ENCODE measurements at regions not wholly inside any gene's neighbourhood (a gene's known extent, or its start where the extent isn't known, plus 50 kb on each side); places are given as distances from the start of the nearest gene placed in this dataset.

GRCh38 chr2:176614049-176614448 is 344.8 kb downstream of the MTX2 start:
- no peak overlapping the region for H3K27ac Mint-ChIP-seq
- no peak for DNase-seq (ENCODE audit: extremely low spot score, unreplicated experiment)
- no peaks in the 10 kb centered on the region for H3K9me3 Mint-ChIP-seq

GRCh38 chr2:176614930-176615329 is 345.7 kb downstream of the MTX2 start:
- H3K36me3 Mint-ChIP-seq = no peaks in the 10 kb centered on the region
- no peak for DNase-seq (ENCODE audit: extremely low spot score, unreplicated experiment)
- peaks cover 38% of the 10 kb centered on the region for H3K27me3 Mint-ChIP-seq
- no peak overlapping the region for H3K4me3 Mint-ChIP-seq
- H3K27ac Mint-ChIP-seq = no peak overlapping the region
- no peaks in the 10 kb centered on the region for H3K9me3 Mint-ChIP-seq
- TF ChIP-seq CTCF (conservative IDR thresholded peaks at IDR 0.05) = no peak
- H3K4me1 Mint-ChIP-seq (ENCODE audit: unreplicated experiment) = peaks cover 14% of the 10 kb centered on the region

More at GRCh38 chr2:176614049-176614448, 344.8 kb downstream of the MTX2 start:
- Mint-ChIP-seq H3K36me3 (no peaks in the 10 kb centered on the region), H3K4me1 (ENCODE audit: unreplicated experiment) (peaks cover 14% of the 10 kb centered on the region), H3K27me3 (peaks cover 30% of the 10 kb centered on the region), H3K4me3 (no peak overlapping the region)
- TF ChIP-seq CTCF (conservative IDR thresholded peaks at IDR 0.05) = no peak

- Mint-ChIP-seq H3K9me3 (no peaks in the 10 kb centered on the region), H3K36me3 (no peaks in the 10 kb centered on the region), H3K4me3 (no peak overlapping the region), H3K27ac (no peak overlapping the region), H3K4me1 (ENCODE audit: unreplicated experiment) (peaks cover 8% of the 10 kb centered on the region), H3K27me3 (peaks cover 60% of the 10 kb centered on the region)
- no peak for TF ChIP-seq CTCF (conservative IDR thresholded peaks at IDR 0.05)
- no peak for DNase-seq (ENCODE audit: extremely low spot score, unreplicated experiment)
Observed at GRCh38 chr2:176619504-176619903, 350.3 kb downstream of the MTX2 start.

GRCh38 chr2:176621350-176621749 is 352.1 kb downstream of the MTX2 start:
- Mint-ChIP-seq H3K36me3 (no peaks in the 10 kb centered on the region), H3K4me3 (no peak overlapping the region), H3K27ac (no peak overlapping the region), H3K27me3 (peaks cover 62% of the 10 kb centered on the region), H3K9me3 (no peaks in the 10 kb centered on the region), H3K4me1 (ENCODE audit: unreplicated experiment) (no peaks in the 10 kb centered on the region)
- no peak for TF ChIP-seq CTCF (conservative IDR thresholded peaks at IDR 0.05)
- no peak for DNase-seq (ENCODE audit: extremely low spot score, unreplicated experiment)

GRCh38 chr2:176622792-176623191 is 353.6 kb downstream of the MTX2 start:
- Mint-ChIP-seq H3K27ac (no peak overlapping the region), H3K27me3 (peaks cover 70% of the 10 kb centered on the region), H3K4me3 (no peak overlapping the region), H3K9me3 (no peaks in the 10 kb centered on the region), H3K36me3 (no peaks in the 10 kb centered on the region), H3K4me1 (ENCODE audit: unreplicated experiment) (no peaks in the 10 kb centered on the region)
- no peak for TF ChIP-seq CTCF (conservative IDR thresholded peaks at IDR 0.05)
- DNase-seq (ENCODE audit: extremely low spot score, unreplicated experiment) = no peak

GRCh38 chr2:176626796-176627195 is 357.6 kb downstream of the MTX2 start:
- no peak for DNase-seq (ENCODE audit: extremely low spot score, unreplicated experiment)
- H3K9me3 Mint-ChIP-seq = no peaks in the 10 kb centered on the region
- H3K27me3 Mint-ChIP-seq = peaks cover 69% of the 10 kb centered on the region
- H3K36me3 Mint-ChIP-seq = no peaks in the 10 kb centered on the region
- H3K4me1 Mint-ChIP-seq (ENCODE audit: unreplicated experiment) = no peaks in the 10 kb centered on the region
- no peak for TF ChIP-seq CTCF (conservative IDR thresholded peaks at IDR 0.05)
- no peak overlapping the region for H3K27ac Mint-ChIP-seq
- no peak overlapping the region for H3K4me3 Mint-ChIP-seq

All from type B pancreatic cell (in vitro differentiated cells).